Loucy (cell line): ENCODE measurements at regions not wholly inside any gene's neighbourhood (a gene's known extent, or its start where the extent isn't known, plus 50 kb on each side); places are given as distances from the start of the nearest gene placed in this dataset.

ENCODE experiments used
- H2AFZ ChIP-seq: fragments of 200-600 bp; sonication (generic); 2 replicates; pipeline ENCODE4 v1.6.0; 2016; ENCODE audit warnings: antibody characterized with exemption, mild to moderate bottlenecking, low read length, moderate library complexity
- H3F3A ChIP-seq: fragments of 200-600 bp; 2 replicates; pipeline ENCODE4 v1.6.0; 2016; ENCODE audit warnings: antibody characterized with exemption, low read depth, mild to moderate bottlenecking
- H3K27me3 ChIP-seq: fragments of 200-600 bp; sonication (generic); 2 replicates; pipeline ENCODE4 v1.6.1; 2014; ENCODE audit warnings: low read length, mild to moderate bottlenecking; ENCODE audit not compliant: insufficient read depth, poor library complexity, severe bottlenecking
- H3K36me3 ChIP-seq: fragments of 200-600 bp; sonication (generic); 2 replicates; pipeline ENCODE4 v1.6.1; 2016; ENCODE audit warnings: low read length; ENCODE audit not compliant: insufficient read depth
- H3K4me1 ChIP-seq: fragments of 200-600 bp; sonication (generic); 2 replicates; pipeline ENCODE4 v1.5.1; 2014; ENCODE audit warnings: low read length, mild to moderate bottlenecking; ENCODE audit not compliant: insufficient read depth, poor library complexity, severe bottlenecking
- H3K4me2 ChIP-seq: fragments of 200-600 bp; sonication (generic); 2 replicates; pipeline ENCODE4 v1.6.0; 2014; ENCODE audit warnings: antibody characterized with exemption, low read length, low read depth, mild to moderate bottlenecking; ENCODE audit not compliant: poor library complexity, severe bottlenecking
- H3K4me3 ChIP-seq: fragments of 200-600 bp; sonication (generic); 2 replicates; pipeline ENCODE4 v1.5.1; 2014; ENCODE audit warnings: low read length, mild to moderate bottlenecking, mixed read lengths; ENCODE audit not compliant: poor library complexity, severe bottlenecking
- H3K79me2 ChIP-seq: fragments of 200-600 bp; sonication (generic); 2 replicates; pipeline ENCODE4 v1.6.1; 2014; ENCODE audit warnings: low read length; ENCODE audit not compliant: insufficient read depth
- H3K9ac ChIP-seq: fragments of 200-600 bp; sonication (generic); 2 replicates; pipeline ENCODE4 v1.6.0; 2014; ENCODE audit warnings: mild to moderate bottlenecking, low read depth, low read length, moderate library complexity; ENCODE audit not compliant: poor library complexity, severe bottlenecking
- H3K9me2 ChIP-seq: fragments of 200-600 bp; sonication (generic); replicated peaks from 2 replicates; pipeline ENCODE4 v1.6.1; 2016; ENCODE audit warnings: low read depth, low read length, mixed read lengths
- H3K9me3 ChIP-seq: fragments of 200-600 bp; sonication (generic); 2 replicates; pipeline ENCODE4 v1.6.1; 2014; ENCODE audit warnings: mild to moderate bottlenecking, antibody characterized with exemption, low read length, low read depth; ENCODE audit not compliant: insufficient read depth
- H4K20me1 ChIP-seq: fragments of 200-600 bp; sonication (generic); 2 replicates; pipeline ENCODE4 v1.6.0; 2014; ENCODE audit warnings: antibody characterized with exemption, low read length, mild to moderate bottlenecking; ENCODE audit not compliant: insufficient read depth, poor library complexity, severe bottlenecking
- EZH2phosphoT487 ChIP-seq: fragments of 200-600 bp; IDR thresholded peaks from 2 replicates; pipeline ENCODE4 v1.6.1; 2018; ENCODE audit warnings: antibody characterized with exemption, mild to moderate bottlenecking, moderate library complexity, borderline replicate concordance
- TF ChIP-seq, protein P1 (sequence below): fragments of 200-600 bp; sonication (generic); conservative IDR thresholded peaks from 2 replicates; pipeline ENCODE4 v1.5.1; 2014; ENCODE audit warnings: mild to moderate bottlenecking, antibody characterized with exemption, low read length

DNA sequence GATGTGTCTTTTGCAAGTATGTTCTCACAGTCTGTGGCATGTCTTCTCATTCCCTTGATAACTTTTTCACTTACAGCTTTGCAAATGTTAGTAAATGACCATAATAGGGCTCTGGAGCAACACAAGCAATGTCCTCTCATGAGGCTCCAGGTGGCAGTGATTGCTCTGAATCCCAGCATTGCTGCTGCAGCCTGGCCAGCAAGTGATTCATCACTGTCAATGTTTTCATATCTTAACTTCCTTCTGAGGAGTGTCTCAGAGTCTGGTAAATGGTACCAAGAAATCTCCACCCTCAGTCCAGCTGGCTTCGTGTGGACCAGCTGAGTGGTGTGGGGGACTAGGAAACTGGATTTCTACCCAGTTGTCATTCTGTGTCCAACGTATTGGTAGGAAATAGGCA lies 139.6 kb downstream of the MYLK4 start:
- H3K27me3 ChIP-seq = no peaks in the 10 kb centered on the region
- H3K4me3 ChIP-seq = no peak overlapping the region
- no peak overlapping the region for H3K9ac ChIP-seq
- no peak overlapping the region for H3K4me2 ChIP-seq
- TF ChIP-seq, protein P1, sequence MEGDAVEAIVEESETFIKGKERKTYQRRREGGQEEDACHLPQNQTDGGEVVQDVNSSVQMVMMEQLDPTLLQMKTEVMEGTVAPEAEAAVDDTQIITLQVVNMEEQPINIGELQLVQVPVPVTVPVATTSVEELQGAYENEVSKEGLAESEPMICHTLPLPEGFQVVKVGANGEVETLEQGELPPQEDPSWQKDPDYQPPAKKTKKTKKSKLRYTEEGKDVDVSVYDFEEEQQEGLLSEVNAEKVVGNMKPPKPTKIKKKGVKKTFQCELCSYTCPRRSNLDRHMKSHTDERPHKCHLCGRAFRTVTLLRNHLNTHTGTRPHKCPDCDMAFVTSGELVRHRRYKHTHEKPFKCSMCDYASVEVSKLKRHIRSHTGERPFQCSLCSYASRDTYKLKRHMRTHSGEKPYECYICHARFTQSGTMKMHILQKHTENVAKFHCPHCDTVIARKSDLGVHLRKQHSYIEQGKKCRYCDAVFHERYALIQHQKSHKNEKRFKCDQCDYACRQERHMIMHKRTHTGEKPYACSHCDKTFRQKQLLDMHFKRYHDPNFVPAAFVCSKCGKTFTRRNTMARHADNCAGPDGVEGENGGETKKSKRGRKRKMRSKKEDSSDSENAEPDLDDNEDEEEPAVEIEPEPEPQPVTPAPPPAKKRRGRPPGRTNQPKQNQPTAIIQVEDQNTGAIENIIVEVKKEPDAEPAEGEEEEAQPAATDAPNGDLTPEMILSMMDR = no peak
- TF ChIP-seq EZH2phosphoT487 = no peak
- H2AFZ ChIP-seq = no peak overlapping the region
- no peaks in the 10 kb centered on the region for H4K20me1 ChIP-seq
- no peaks in the 10 kb centered on the region for H3F3A ChIP-seq
- no peaks in the 10 kb centered on the region for H3K4me1 ChIP-seq
- no peaks in the 10 kb centered on the region for H3K9me3 ChIP-seq
- H3K36me3 ChIP-seq = no peaks in the 10 kb centered on the region
- H3K79me2 ChIP-seq = no peaks in the 10 kb centered on the region
- no peaks in the 10 kb centered on the region for H3K9me2 ChIP-seq

DNA sequence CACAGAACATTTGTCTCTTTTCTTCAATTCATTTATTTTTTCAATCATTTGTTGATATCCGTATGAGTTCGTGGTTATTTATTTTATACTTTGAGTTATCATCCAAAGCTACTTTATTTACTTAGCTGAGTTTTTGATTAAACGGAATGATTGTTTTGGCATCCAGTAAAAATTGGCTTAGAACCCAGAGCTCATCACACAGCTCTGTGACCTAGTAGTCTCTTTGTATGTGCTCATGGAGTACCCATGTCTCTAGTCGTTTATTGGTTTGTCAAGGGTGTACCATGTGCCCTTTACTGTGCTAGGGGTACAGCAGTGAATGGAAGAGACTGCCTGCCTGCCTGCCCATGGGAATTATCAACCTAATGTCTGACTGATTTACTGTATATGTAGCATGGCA lies 142.2 kb downstream of the MYLK4 start:
- H3K79me2 ChIP-seq = no peaks in the 10 kb centered on the region
- H2AFZ ChIP-seq = no peak overlapping the region
- H3K9me3 ChIP-seq = no peaks in the 10 kb centered on the region
- H3F3A ChIP-seq = no peaks in the 10 kb centered on the region
- no peak overlapping the region for H3K9ac ChIP-seq
- H3K4me3 ChIP-seq = no peak overlapping the region
- H3K9me2 ChIP-seq = no peaks in the 10 kb centered on the region
- H3K27me3 ChIP-seq = no peaks in the 10 kb centered on the region
- H3K4me1 ChIP-seq = no peaks in the 10 kb centered on the region
- H4K20me1 ChIP-seq = no peaks in the 10 kb centered on the region
- TF ChIP-seq EZH2phosphoT487 = no peak
- TF ChIP-seq, protein P1 = no peak
- H3K36me3 ChIP-seq = no peaks in the 10 kb centered on the region
- no peak overlapping the region for H3K4me2 ChIP-seq

DNA sequence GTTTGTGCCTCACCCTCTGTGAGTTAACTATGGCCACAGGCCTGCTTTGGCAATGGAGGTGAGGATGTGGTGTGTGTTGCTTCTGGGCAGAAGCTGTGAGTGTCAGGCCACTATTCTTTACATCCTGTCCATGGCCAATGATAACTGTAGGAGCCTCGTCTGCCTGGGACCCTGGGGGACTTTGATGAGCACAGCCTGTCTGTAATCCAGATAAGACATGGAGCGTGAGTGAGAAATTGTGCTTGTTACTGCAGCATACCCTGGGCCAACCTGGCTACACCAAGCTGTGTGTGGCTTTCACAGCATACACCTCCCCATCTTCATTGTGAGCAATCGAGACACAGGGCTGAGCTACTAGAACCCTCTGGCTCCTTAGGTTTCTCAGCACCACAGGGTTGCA lies 150.4 kb downstream of the MYLK4 start:
- H3K9ac ChIP-seq = no peak overlapping the region
- no peak overlapping the region for H2AFZ ChIP-seq
- no peaks in the 10 kb centered on the region for H3K79me2 ChIP-seq
- no peaks in the 10 kb centered on the region for H3K36me3 ChIP-seq
- peaks cover 45% of the 10 kb centered on the region for H3K4me1 ChIP-seq
- H3K27me3 ChIP-seq = no peaks in the 10 kb centered on the region
- H3K9me2 ChIP-seq = no peaks in the 10 kb centered on the region
- H3K9me3 ChIP-seq = no peaks in the 10 kb centered on the region
- H3F3A ChIP-seq = peaks cover 9% of the 10 kb centered on the region; the same call in 1 of the 2 replicates
- no peaks in the 10 kb centered on the region for H4K20me1 ChIP-seq
- no peak overlapping the region for H3K4me3 ChIP-seq
- H3K4me2 ChIP-seq = no peak overlapping the region
- TF ChIP-seq, protein P1 = no peak
